ENCODE measurements at regions not wholly inside any gene's neighbourhood (a gene's known extent, or its start where the extent isn't known, plus 50 kb on each side); places are given as distances from the start of the nearest gene placed in this dataset.

- peak; percentile 51 for DNase-seq
- no peaks in the 10 kb centered on the region for H3K9me3 ChIP-seq
- H3K27me3 ChIP-seq (replicated peaks in 1 of 7), result peaks cover 0 to 77% (median 4%) of the 10 kb centered on the region in 7 donors
- intact Hi-C loops (cut with DNase I; ENCODE audit: low total_unique reads), result no loop called here
- H3K36me3 ChIP-seq, result no peaks in the 10 kb centered on the region
- 77 to 82% (median 81%) methylated on average over 8 to 11 of the region's 11 CpGs for WGBS, 5 donors
- TF ChIP-seq CTCF (IDR thresholded peaks at IDR 0.05 in 8 of 11, conservative IDR thresholded peaks at IDR 0.05 in 3 of 11) (no peak), POLR2A (IDR thresholded peaks at IDR 0.05) (no peak), POLR2AphosphoS5 (IDR thresholded peaks at IDR 0.05) (no peak)
- H3K4me1 ChIP-seq, result no peaks in the 10 kb centered on the region
- no peak overlapping the region for H3K27ac ChIP-seq
- no peak overlapping the region for H3K4me3 ChIP-seq
Observed at GRCh38 chr11:69943506-69943905, 124.3 kb upstream of the FGF3 start.

DNA sequence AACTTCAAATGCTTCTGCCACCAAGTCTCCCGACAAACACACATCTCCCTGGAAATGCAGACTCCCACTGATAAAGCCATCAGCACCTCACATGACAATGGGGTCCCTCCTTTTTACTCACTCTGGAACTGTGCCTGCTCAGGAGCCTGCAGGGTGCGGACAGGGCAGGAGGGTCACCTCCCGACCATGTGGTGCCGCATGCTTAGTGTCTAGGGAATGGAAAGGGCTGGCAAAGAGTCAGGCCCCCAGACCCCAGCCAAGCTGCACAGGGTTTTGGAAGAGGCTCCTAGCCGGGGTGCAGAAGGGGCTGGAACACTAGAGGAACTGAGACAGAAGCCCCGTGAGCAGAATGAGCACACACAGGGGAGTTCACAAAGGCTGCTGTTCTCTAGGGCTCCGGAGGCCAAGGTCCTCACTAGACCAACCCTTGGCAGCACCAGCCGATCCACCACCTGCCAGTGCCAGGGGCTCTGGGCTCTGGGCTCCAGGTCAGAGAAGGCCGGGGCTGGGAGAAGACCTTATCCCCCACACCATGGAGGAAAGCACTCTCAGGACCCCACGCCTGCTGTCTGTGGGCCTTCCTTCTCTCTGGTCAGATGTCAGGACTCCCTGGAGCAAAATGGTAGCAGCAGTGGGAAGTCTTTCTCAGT is 125.1 kb upstream of the FGF3 start:
- peaks cover 0 to 84% (median 4%) of the 10 kb centered on the region in 7 donors for H3K27me3 ChIP-seq (replicated peaks in 1 of 7)
- DNase-seq, result peak; percentile 47
- H3K27ac ChIP-seq, result no peak overlapping the region
- no peaks in the 10 kb centered on the region for H3K9me3 ChIP-seq
- no peaks in the 10 kb centered on the region for H3K4me1 ChIP-seq
- TF ChIP-seq POLR2AphosphoS5 (IDR thresholded peaks at IDR 0.05) (no peak), POLR2A (IDR thresholded peaks at IDR 0.05) (no peak), CTCF (IDR thresholded peaks at IDR 0.05 in 8 of 11, conservative IDR thresholded peaks at IDR 0.05 in 3 of 11) (no peak)
- no peak overlapping the region for H3K4me3 ChIP-seq
- intact Hi-C loops (cut with DNase I; ENCODE audit: low total_unique reads), result no loop called here
- WGBS, 5 donors, result 78 to 96% (median 85%) methylated on average over 9 to 10 of the region's 10 CpGs
- no peaks in the 10 kb centered on the region for H3K36me3 ChIP-seq

DNA sequence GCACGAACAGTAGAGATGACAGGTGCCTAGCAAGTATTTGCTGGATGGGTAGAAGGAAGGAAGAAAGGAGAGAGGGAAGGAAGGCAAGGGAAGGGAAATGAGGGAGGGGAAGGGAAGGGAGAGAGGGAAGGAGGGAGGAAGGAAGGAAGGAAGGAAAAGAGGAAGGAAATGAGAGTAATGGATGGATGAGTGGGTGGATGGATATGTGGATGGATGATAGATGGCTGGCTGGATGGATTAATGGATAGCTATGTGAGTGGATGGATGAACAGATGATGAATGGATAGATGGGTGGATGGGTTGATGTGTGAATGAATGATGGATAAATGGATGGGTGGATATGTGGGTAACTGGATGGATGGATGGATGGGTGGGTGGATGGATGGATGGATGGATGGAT is 125.9 kb upstream of the FGF3 start:
- intact Hi-C loops (cut with DNase I; ENCODE audit: low total_unique reads), result no loop called here
- peaks cover 0 to 7% (median 3%) of the 10 kb centered on the region in 8 donors for H3K9me3 ChIP-seq
- H3K27me3 ChIP-seq (replicated peaks in 1 of 7), result peaks cover 0 to 85% (median 0%) of the 10 kb centered on the region in 7 donors
- DNase-seq, result no peak
- 62 to 83% (median 71%) methylated on average over 1 of the region's 1 CpG for WGBS, 5 donors
- no peaks in the 10 kb centered on the region for H3K36me3 ChIP-seq
- TF ChIP-seq POLR2AphosphoS5 (IDR thresholded peaks at IDR 0.05) (no peak), CTCF (IDR thresholded peaks at IDR 0.05 in 8 of 11, conservative IDR thresholded peaks at IDR 0.05 in 3 of 11) (no peak)
- no peaks in the 10 kb centered on the region for H3K4me1 ChIP-seq
- no peak overlapping the region for H3K27ac ChIP-seq
- H3K4me3 ChIP-seq, result no peak overlapping the region

DNA sequence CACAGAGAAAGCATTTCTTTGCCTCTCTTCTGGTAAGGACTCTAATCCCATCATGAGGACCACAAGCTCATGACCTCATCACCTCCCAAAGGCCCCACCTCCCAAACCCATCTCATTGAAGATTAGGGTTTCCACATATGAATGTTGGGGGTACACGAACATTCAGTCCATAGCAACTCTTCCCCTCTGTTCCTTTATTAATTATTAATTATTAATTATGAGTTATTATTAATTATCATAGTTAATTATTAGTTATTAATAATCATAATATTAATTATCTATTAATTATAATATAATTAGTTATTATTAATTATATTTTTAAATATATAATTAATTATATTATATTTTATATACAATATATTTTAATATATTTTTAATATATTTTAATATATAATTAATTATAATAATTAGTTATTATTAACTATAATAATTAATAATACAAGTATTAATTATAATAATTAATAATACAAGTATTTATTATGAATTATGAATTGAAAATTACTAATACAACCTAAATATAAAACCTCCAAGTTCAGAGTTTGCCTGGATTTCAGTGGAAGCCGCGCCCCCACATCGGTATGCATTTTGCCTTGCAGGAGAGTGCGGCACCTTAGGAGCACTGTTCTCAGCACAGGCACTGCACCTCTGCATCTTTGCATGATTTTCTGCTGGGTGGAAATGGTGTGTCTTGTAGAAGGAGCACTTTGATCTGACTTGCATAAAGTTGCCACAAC is 128.0 kb upstream of the FGF3 start:
- Histone ChIP-seq H3K27ac (no peak overlapping the region), H3K4me3 (no peak overlapping the region), H3K36me3 (no peaks in the 10 kb centered on the region), H3K27me3 (replicated peaks in 1 of 7) (peaks cover 0 to 85% (median 0%) of the 10 kb centered on the region in 7 donors), H3K9me3 (peaks cover 0 to 16% (median 7%) of the 10 kb centered on the region in 8 donors), H3K4me1 (no peaks in the 10 kb centered on the region)
- DNase-seq, result peak; percentile 17
- TF ChIP-seq POLR2AphosphoS5 (IDR thresholded peaks at IDR 0.05) (no peak), CTCF (IDR thresholded peaks at IDR 0.05 in 8 of 11, conservative IDR thresholded peaks at IDR 0.05 in 3 of 11) (no peak), POLR2A (IDR thresholded peaks at IDR 0.05) (no peak)
- intact Hi-C loops (cut with DNase I; ENCODE audit: low total_unique reads), result no loop called here
- 86 to 96% (median 94%) methylated on average over 5 of the region's 5 CpGs for WGBS, 5 donors

All from spleen (tissue), 11 donors.